ENCODE measurements at regions not wholly inside any gene's neighbourhood (a gene's known extent, or its start where the extent isn't known, plus 50 kb on each side); places are given as distances from the start of the nearest gene placed in this dataset.

- no peak for TF ChIP-seq CTCF (IDR thresholded peaks at IDR 0.05)
- no peak for TF ChIP-seq EZH2 (IDR thresholded peaks at IDR 0.05; ENCODE audit: borderline replicate concordance, insufficient read depth, low read depth, low read length, poor library complexity, severe bottlenecking)
Observed at GRCh38 chr4:187109636-187110035, 386.0 kb upstream of the FAT1 start.

Measured in B cell (primary cell).